Limb (tissue), 2 donors: ENCODE measurements at regions not wholly inside any gene's neighbourhood (a gene's known extent, or its start where the extent isn't known, plus 50 kb on each side); places are given as distances from the start of the nearest gene placed in this dataset.

Experiments
- DNase-seq, 2 donors: peaks; one replicate each; pipeline ENCODE4 v3.0.0-alpha.2; 2016; ENCODE audit errors: extremely low spot score in 2 of 2

DNA sequence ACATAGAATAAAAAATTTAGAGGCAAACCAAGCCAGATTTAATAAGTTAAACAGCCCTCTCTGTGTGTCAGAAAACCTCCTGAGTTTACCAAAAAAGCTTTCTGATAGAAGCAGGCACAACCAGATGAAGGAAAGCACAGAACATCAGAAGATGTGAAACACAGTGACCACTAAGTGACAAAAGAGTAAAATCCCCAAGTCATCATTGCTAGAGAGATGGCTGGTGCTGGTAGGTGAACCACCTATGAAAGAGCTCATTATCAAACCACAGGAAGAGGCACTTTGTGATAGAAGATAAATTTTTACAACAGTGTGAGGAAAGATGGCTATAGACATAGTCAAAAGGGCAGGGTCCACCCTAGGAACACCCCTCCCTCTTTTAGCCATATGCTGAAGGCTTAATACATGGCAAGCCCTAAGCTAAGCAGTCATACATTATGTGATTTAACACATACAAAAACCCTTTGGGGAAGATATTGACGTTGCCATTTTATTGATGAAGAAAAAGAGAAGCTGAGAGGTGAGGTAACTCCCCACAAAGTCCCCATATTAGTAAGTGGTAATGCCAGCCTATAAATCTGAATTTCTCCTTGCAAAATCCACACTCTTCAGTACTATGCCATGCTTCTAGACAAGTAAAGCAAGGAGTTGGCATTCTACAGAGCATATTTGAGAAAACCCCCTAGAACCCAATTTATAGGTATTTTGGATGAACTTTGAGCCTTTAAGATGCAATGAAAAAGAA, 449.9 kb downstream of the LRIG3 start:
- no peak for DNase-seq

DNA sequence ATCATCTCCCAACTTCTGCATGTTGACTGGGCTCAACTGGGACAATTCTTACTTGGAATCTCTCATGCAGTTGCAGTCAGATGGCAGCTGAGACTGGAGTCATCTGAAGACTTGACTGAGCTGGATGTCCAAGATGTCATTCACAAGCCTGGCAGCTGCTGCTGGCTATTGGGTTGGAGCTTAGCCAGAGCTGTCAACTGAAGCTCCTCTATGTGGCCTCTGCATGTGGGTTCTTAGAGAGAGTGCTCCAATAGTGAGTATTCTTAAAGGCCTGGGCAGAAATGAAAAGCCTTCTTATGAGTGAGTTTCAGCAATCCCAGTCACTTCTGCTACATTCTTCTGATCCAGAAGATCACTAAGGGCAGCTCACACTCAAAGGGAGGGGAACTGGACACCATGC, 440.9 kb downstream of the LRIG3 start:
- peak in 1 of 2 donors; percentile 16 for DNase-seq

DNA sequence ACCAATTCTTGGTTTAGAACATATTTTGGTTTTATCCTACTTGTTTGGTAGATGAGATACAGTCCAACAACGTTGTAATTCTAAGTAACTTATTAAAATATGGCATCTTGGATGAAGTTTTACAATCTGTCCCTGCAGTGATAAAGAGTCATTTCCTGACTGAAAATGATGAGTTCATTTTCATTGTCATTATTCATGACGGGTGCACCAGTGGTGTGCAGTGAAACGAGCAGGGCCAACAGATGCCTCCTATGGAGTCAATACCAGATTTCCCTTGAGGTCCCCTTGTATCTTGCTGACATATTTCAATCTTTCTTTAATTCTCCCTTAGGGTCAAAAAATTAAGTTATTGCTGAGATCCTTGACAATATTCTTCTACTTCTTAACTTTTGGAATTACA, 438.5 kb downstream of the LRIG3 start:
- no peak for DNase-seq

DNA sequence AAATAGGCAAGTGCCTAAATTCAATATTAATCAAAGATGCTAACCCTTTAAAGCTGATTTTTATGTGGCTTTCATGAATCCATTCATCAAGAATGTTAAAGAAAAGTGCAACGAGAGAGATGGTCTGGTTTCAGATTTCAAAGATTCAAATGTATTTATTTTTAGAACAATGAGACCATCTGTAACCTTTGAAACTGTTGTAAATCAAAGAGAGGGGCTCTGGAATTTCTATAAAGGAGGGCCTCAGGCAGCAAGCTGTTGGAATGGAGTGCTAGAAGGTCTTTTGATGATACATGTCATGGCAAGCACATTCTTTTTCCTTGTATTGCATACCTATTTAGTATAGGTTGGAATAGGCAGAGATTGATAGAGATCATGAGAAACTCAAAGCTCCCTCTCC, 433.0 kb downstream of the LRIG3 start:
- peak in 1 of 2 donors; percentile 13 for DNase-seq

DNA sequence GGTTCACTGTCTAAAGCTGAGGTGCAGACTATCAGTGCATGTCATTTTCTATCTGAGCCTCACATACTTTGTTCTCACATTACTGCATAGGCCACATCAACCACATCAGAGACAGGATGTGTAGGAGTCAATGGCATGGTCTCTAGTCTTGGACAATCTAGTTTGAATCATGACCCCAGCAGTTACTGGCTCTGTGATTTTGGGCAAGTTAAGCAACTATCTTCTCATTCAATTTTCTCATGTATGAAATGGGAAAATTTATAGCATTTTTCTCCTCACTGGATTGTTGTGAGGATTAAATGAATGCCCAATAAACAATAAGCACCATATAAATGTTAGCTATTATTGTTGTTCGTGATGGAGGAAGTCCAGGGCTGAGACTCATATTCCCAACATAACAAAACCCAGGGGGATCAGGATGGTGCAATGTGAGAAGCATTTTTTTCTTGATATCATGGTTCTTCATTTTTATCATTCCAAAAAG, 432.6 kb downstream of the LRIG3 start:
- no peak for DNase-seq

DNA sequence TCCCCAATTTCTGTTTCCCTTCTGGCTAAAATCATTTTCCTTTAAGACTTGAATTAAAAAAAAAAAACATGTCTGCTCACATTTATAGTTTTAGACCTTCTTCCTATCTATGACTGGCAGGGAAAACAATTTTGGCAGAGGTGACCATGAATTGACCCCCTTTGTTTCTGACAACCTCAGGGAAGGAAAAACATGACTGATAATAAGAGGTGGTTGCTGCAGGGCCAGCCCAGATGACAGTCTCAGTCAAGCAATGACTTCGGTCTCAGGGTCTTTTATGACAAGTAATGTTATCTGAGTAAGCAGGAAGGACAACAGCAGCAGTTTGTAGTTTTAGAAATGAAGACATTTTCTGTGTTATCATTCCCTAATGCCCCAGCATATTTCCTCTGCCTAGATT, 430.9 kb downstream of the LRIG3 start:
- DNase-seq: no peak

DNA sequence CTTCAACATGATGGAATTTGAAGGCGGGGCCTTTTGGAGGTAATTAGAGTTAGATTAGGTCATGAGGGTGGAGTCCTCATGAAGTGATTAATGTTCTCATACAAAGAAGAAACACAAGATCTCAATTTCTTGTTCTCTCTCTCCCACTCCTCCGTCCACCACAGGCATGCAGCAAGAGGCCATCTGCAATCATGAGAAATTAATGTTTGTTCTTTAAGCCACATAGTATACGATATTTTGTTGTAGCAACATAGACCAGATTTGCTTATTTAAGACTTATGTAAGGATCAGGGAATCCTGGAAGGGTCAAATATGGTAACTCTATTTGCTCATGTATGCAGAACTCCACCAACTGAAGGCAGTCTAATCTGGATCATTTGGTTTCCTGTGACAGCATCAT, 429.0 kb downstream of the LRIG3 start:
- no peak for DNase-seq

DNA sequence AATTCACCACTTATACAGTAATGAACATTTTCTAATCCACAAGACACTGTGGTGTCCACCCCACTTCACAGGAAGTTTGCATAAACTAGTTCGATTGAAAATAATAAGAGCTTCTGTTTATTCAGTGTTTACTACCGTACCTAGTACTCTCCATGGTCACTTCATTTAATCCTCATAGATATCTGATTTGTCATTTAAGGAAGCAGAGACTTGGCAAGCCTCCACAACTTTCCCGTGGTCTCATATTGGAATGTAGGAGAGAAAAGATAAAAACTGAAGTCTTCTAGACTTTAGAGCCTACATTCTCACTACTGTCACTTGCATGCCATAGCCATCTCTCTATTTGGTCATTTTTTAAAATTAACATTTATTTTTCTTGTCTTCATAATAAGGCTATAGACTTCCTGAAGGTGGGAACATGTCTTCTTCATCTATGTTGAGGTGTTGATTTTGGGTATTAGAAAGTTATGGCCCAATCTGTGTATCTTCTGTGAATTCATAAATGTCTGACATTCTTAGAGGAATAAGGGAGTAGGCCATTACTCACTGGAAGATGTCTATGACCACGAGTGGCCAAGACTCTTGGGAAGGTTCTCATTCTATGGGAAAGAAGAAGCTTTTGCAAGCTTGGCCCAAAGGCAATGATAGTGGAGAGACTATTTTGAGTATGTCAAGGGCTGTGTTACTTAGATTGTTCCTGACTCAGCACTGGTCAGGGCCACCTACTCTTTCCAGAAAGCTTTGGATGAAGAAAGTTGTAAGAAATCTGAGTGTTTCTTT, 423.7 kb downstream of the LRIG3 start:
- no peak for DNase-seq

DNA sequence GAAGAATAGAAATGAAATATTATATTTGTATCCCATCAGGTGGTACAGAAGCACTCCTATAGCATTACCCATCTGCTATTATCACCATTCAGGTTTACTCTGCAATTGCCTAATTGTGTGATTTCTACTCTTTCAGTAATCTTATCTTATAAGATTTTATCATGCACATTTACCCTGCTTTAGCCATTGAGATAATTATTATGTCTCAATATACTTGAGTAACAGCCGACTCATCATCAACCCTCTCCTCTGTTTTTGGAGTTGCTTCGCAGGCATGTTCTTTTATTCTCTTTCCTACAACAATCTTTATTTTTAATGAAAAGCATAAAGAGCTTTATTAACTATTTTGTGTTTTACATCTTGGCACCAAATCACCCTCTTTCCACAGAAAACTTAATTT, 419.9 kb downstream of the LRIG3 start:
- DNase-seq: no peak

DNA sequence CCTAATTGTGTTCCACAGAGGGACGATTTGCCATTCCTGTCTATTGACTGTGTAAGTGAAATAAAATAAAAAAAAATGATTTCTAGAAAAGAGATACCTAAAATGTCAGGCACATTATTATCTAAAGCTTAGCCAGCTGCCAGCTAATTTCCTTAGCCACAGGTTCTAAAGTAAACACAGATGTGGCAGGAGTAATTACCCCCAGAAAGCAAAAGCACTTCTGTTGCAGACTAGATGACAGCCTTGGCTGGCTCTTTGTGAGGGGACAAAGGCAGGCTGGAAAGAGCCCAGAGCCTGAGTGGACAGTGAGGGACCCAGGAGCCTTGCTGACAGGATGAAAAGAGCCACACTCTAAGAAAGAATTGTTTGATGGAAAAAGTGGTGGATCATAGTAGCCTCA, 418.1 kb downstream of the LRIG3 start:
- DNase-seq: no peak

DNA sequence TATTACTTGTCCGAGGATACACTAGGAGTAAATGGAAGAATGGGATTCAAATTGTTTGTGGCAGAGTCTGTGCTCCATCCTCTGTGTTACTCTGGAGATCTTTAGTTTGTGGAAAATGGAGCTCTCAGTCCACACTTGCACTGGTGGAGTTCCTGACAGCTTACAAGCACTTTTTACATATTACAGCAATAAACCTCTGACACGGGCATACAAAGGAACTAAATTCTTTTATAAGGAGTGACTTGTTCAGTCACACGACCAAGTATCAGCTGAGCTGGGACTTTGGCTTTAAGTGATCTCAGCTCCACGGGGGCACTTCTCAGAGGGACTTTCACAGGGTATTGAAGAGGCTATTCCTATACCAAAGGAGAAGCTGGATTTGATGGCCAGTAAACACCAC, 417.5 kb downstream of the LRIG3 start:
- DNase-seq: no peak

DNA sequence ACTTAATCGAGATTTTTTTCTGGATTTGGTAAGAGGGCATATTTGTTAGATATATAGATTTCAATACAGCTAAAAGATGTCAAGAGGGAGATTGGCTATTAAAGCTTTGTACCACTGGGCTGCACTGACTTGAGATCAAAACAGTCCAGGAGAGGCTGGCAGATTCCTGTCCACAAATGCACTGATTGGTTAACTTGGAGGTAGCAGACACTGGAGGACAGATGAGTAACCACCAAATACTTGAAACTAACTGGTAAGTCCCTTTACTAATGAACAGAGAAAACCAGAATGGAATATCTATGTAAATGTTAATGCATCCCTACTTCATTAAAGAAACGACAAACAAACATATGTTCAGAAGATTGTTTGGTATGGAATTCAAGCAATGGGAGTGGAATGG, 416.6 kb downstream of the LRIG3 start:
- no peak for DNase-seq

DNA sequence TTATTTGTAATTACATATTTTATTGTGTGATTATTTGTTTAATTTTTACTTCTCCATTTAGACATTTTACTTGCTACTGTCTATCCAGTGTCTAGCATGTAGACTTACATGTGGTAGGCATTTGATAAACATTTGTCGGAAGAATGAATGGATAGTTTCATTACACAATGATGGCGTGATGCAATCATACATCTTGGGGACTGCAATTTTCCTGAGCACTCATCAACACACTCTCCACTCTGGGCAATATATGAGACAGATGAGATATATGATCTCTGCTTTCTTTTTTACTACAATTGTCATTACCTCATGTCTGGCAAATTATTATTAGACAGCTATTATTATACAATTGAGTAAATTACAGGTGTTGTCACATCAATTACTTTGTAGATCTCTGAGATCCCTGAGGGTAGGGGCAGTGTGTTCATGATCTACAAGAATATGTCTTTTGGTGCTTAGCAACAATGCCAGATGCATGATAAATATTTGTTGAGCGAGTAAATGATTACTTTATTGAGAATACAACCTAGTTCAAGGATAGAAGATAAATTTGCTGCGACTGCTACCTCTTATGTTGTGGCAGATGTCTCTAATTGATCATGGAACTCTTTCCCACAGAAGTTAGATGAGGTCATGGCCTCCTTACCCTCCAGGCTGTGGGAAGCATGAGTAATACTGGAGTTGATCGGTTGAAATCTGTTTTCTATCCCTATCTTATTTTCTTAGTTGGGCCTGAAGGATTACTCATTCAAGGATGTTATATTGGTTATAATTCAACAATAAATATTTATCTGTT, 416.0 kb downstream of the LRIG3 start:
- DNase-seq: no peak

DNA sequence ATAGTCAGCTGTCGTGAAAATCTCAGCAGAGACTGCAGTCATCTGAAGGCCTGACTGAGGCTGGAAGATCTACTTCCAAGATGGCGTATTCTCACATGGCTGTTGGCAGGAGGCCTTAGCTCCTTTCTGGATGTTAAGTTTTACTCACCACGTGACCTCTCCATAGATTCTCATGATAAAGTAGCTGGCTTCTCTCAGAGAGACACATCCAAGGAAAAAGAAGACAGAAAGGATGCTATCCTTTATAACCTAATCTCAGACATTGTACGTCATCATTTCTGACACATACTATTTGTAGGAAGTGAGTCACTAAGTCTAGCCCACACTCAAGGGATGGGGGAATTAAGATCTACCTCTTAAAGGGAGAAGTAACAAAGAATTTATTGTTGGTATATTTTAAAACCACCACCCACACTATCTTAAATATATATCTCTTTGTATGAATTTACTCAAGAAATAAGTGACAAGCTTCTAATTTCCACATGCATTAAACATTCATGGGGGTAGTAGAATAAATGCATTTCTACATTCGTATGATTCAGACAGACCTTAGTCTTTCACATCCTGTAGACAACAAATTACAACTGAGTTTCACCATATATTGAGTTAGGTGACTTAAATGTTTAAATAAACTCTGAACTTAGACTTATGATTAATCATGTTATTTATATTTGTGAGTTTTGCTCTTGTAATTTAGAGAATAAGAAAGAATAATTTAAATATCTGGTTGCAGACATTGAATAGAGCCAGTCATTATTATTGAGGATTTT, 411.0 kb downstream of the LRIG3 start:
- no peak for DNase-seq

DNA sequence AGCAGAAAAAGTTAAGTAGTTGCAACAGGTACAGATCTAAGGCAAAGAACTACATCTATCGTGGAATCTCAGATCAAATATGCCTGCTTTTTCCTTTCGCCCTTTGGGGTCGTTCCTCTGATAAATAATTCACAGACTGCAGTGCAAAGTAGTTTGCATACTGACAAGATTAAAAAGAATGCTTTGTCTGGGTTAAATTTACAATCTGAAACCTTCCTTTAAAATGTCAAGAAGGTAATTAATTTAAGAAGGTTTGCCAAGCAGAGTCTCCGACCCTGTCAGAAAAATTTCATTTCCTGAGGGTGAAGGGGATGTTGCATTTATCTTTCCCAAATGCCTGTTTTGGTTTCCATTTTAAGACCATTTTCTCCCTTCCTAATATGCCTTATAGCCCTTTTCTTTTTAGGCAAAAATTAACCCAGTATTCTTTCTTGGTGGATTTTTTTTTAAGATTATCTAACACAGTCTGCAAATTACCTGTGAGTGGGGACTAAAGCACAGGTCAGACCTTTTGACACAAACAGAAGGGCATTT, 406.9 kb downstream of the LRIG3 start:
- no peak for DNase-seq

DNA sequence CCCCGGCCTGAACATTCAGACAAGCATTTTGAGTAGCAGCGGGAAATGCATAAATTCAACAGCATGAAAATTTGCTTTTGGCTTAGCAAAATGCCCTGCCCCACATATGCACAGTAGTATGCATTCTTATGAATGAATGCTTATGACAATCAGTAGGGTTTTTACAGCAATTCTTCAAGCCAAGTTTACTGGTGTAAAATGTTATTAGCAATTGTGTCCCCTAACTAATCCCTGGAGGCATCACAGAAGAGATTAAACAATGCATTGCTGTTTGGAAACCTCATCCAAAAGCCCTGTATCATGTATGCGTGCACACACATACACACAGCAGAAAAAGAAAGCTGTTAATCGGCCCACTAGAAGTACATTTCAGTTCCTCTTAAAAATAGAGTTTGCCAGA, 406.5 kb downstream of the LRIG3 start:
- DNase-seq: no peak

DNA sequence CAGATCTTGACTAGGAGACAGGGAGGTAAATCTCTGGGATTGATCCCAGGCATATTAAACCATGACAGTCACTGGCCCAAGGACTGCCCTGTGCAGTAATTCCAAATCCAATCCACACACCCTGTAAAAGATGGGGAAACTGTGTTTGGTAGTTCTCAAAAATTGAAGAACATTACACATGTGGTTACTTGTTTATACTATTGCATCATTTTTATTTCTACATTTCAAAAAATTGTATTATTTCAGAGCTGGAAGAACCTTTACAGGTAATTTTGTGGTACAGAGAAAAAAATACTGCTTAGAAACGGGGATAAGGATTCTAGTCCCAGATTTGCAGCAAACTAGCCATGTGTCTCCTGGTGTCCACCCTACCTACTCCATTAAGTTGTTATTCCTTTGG, 400.5 kb downstream of the LRIG3 start:
- DNase-seq: no peak

DNA sequence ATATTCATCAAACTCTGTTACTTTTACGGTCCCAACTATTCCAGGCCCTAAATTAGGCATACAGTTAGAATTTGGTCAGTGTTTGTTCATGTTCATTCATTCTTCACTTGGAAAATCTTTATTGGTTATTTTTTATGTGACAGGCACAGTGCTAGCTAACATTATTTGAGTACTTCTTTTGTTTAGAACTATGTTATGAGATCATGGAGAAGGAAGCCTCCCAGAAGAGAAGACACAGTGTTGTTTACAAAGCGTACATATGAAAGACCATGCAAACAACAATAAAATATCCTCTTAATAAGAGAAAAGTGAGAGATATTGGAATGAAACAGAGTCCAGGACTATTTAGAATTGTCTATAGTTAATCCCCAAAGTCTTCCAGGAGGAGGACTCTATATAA, 399.2 kb downstream of the LRIG3 start:
- DNase-seq: no peak

DNA sequence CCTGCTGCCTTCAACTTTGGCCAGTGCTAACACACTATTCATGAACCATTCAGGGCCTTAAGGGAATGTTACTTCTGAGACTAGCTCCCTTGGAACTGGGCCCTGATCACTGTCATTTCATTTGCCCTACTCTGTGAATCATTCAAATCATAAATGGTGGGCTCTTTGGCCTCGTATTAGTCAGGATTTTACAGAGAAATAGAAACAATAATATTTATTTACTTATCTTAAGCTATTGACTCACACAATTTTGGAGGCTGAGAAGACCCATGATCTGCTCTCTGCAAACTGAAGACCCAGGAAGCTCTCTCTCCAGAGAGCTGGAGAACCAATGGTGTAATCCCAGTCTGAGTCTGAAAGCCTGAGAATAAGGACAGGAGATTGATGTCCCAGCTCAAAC, 398.5 kb downstream of the LRIG3 start:
- DNase-seq: no peak

DNA sequence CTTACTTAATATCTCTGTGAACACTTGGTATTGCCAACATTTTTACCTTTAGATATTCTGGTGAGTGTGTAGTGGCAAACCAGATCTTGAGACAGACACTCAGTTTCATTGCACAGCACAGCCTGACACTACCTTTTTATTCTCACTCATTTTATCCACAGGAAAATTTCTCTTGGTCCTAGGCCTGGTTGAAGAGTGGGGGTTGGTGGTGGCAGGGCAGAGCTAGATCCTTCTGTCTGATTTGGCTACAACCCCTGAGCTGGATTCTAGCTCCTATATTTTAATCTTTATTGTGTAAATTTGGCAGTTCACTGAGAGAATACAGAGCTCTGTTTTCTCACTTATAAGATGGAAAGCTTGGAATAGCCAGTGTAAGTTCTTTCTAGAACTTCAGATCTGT, 396.9 kb downstream of the LRIG3 start:
- DNase-seq: no peak

DNA sequence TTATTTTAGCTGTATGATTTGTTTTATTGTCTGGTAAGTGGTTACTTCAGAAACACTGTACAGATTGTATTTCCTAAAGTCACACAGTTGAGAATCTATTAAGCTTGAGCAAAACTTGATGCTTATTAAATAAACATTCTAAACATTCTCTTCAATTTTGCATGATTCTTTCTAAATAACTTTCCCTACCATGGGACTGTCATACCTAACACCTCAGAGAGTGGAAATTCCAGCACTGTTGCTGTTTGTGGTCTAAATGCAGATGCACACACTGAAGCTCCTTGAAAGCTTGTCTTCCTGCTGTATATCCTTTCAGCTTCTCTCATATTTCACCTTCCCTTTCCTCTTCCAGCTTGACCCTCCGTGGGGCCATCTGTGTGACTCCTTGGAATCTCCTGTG, 392.0 kb downstream of the LRIG3 start:
- no peak for DNase-seq
